NCI-H2081 (cell line): ENCODE measurements at regions not wholly inside any gene's neighbourhood (a gene's known extent, or its start where the extent isn't known, plus 50 kb on each side); places are given as distances from the start of the nearest gene placed in this dataset.
"Not testable (repeated sequence)": the region's sequence is repeated elsewhere in the genome, so short reads cannot be mapped to it uniquely, and the experiment has no call there.

ENCODE experiments used
- DNase-seq, 2 experiments: peaks; one replicate each; lab custom pipeline; 2025; lab: John Stamatoyannopoulos, UW

DNA sequence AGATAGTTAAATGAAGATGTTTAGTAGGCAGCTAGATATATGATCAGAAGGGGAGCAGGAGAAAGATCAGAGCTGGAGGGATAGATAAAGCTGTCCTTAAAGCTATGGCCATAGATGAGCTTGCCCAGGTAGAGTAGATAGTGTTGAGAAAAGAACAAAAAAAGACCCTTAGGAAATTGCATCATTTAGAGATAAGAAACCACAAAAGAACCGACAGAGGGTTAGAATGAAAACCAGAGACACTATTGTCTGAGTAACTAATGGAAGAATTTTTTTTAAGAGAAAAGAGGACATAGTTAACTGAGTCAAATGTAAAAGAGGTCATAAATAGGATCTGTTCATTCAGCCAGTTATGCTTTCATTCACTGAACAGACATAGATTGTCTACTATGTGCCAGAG, 101.8 kb downstream of the TNFAIP3 start:
- no peak for DNase-seq

DNA sequence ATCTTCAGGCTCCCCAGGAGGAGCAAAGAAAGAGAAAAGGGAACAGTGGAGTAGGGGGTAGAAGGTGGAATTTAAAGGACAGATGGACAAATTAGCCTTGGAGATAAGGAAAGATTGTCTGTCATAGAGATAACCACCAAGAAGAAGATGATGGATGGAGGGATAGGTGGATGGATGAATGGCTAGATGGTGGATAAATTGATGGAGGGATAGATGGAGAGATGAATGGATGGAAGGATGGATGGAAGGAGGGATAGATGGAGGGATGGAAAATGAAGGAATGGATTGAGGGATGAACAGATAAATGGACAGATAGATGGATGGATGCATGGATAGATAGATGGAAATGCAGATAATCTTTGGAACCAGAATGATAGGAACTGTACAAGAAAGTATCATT, 102.8 kb downstream of the TNFAIP3 start:
- DNase-seq: no peak

DNA sequence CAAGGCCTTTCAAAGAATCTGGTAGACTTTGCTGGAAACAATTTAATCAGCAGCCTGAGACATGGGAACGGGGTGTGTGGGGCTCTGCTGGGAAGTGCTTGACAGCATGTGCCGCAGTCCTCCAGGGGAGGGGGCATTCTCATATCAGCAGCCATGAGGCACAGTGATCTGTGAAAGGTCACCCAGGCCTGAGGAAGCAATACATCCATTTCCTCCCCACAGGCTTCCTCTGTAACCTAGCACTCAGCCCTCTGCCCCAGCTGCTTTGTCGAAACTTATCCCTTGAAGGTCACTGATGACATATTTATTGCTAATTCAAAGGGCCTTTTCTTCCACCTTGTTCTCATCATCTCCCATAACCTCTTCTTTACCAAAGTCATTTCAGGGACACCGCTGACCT, 103.3 kb downstream of the TNFAIP3 start:
- DNase-seq: no peak

DNA sequence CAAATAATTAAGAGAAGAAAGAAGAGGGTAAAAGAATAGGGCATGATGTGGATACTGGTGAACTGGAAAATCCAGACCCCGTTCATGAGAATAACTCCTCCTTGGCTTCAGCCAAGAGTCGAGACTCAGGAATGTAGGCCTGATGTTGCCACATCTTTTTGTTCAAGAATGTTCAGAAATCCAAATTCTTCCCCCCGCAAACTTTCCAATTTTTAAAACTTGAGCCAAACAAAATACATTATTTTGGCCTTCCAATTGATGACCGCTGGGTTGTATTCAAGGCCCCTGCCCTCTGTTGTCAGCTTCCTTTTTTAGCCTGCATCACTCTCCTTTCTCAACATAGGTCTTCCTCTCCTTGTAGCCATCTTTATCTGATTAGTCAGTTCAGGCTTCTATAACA, 106.1 kb downstream of the TNFAIP3 start:
- DNase-seq: no peak

DNA sequence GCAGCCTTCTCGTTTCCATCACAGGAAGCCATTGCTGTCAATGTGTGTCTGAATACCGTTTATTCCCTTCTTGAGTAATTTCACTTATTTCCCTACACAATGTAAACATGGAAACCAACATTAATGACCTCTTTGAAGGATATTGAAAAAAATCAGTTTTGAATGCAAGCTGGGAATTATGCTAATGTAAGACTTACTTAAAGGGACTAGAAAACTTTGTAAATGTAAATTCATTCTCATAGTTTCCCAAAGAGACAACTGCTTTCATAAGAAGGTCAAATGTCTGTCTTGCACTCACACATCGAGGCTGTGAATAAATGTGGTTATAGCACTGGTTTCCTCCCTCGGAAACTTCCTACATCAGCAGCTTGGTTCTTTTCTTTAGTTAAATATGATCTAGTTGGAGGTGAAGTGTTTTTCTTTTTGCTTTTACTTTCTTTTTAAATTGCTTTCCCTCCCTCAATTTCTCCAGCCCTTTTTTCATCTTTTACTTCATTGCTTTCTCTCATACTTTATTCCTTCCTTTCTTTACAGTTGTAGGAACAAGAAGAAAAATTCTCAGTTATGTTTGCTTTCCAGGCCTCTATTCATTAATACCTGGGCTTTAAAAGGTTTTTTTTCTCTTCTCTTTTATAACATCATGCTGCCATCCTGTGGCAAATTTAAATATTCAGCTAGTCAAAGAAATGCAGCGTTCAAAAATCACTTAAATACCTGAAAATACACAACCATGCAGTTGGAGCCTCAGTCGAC, 108.3 kb downstream of the TNFAIP3 start:
- DNase-seq: no peak

DNA sequence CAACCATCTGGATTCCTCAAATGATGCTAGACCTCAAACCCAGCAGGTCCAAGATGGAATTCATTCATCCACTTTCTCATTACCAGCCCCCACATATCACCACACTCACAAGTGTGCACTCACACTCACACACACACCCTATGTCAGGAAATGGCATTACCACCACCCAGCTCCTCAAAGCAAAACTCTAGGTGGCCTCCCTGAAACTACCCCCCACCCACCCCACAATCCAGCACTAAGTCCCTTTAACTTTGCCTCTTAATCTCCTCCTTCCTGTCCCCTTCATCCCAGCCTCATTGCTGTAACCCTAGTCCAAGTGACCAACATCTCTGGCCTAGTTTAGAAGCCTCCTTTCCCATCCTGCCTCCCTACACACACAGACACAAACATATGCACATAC, 109.4 kb downstream of the TNFAIP3 start:
- DNase-seq: no peak

DNA sequence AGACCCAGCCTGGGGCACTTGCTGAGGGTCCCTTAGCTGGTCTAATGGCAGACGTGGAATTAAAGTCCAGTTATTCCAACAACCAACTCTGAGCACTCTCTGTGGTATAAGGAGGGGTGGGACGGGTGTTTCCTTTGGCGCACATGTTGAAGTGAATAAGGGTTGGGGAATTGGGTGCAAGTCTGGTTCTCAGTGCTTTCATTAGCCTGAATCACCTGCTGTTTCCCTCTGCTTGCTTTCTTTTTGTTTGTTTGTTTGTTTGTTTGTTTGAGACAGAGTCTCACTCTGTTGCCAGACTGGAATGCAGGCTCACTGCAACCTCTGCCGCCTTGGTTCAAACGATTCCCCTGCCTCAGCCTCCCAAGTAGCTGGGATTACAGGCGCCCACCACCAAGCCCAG, 110.1 kb downstream of the TNFAIP3 start:
- no peak for DNase-seq

DNA sequence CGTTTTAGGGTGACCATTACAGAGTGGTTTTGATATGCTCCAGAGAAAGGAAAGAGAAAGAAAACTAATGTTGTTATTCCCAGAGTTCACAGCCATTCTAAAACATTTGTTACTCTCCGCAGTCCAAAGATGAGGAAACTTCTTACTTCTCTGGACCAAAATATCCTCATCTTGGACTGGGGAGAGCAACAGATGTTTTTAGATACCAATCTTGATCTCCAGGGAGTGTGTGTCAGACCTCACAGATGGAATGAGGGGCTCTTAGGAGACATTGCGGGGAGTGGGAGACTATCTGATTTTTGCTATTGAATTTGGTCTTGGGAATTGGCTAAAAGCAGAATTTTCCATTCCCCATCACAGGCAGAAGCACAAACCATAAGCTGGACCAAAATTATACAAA, 110.8 kb downstream of the TNFAIP3 start:
- DNase-seq: no peak

DNA sequence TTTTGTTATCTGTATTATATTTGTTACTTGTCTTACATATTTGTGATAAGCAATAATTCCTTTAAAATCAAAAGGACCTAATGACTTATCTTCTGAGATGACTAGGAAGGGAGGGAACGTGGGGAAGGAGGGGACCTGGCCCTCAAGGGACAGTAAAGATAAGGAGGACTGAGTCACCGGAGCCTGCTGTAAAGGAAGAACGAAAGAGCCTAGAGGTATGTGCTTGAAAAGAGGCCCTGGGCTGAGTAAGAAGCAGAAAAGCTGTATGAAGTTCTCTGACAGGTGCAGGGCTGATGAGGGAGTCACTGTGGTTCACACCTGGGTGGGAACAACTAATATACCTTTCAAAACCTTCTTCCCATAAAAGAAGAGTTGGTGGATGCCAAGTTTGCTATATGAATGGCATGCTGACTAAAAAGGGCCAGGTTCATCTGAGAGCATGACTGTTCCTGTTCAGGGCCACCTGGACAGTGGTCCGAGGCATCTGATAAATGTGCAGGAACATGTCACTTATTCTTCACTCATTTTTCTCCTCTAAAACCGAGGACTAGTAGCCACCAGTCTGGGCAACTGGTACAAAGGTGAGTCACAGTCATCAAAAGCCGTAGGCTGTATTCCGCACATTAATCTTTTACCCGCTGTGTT, 111.3 kb downstream of the TNFAIP3 start:
- DNase-seq: no peak

DNA sequence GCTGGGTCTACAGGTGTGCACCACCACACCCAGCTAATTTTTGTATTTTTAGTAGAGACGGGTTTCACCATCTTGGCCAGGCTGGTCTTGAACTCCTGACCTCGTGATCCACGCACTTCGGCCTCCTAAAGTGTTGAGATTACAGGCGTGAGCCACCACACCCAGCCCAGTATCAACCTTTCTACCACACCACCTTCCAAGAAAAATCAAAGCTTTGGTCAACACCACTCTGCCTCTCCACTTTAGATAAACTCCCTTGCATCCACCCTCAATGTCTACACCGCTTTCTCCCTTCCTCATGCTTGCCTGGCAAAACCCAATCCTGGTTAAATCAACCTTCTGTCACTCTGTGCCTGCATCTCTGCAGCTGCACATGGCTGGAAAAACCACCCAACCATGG, 112.2 kb downstream of the TNFAIP3 start:
- not testable (repeated sequence) for DNase-seq

DNA sequence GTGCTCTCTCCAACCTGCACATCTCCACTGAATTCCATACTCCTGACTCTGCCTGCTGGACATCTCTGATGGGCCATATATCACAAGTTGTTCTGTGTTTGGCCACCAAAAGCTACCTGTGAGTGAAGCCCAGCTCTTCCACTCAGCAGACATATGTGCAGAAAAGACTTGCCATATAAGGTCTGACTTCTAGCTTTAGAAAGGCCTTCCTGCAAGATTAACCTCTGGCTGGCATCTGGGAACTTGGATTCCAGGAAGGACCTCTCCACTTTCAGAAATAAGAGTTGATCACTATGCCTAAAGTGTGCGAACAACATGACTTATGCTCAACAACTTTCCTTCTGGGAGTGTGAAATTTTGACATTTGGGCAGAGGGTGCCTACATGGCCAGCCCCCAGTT, 113.7 kb downstream of the TNFAIP3 start:
- DNase-seq: no peak

DNA sequence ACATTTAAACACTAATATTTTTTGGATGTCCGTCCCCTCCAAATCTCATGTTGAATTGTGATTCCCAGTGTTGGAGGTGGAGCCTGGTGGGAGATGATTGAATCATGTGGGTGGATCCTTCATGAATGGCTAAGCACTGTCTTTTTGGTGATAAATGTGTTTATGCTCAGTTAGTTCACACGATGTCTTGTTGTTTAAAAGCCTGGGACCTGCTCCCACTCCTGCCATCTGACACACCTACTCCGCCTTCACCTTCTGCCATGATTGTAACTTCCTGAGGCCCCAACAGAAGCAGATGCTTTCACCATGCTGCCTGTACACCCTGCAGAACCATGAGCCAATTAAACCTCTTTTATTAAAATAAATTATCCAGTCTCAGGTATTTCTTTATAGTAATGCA, 114.7 kb downstream of the TNFAIP3 start:
- no peak for DNase-seq

DNA sequence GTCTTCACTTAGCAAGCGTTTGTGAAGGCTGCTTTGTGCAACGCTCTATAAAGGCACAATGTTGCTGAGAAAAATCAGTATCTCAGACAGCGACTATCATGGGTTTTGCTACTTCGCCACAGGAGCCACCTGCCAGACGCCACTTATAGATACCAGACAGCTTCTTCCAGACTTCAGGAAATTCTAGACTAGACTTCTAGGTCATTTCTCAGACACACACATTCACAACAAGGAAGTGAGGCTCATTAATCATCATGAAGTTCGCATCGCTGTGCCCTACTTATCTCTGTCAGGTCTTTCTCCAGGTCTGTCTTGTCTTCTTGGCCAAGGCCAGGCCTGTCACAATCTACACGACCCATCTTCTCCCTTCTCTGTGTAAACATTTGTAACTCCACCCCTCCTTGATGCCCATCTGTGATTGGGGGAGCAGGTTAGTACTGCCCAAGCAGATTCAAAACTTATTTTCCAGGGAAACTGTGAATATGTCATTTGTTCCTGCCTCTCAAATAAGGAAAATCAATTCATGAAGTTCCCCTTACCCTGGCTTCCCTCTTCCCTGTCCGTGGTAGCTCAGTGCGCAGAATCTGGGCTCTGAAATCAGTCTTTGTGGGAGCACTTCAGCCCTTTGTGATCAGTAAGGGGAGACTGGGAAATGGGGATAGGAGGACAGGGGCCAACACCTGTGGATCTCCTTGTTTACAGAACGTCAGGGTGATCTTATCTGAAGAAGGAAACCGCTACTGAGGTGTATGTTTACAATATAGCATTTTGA, 115.5 kb downstream of the TNFAIP3 start:
- DNase-seq: no peak

DNA sequence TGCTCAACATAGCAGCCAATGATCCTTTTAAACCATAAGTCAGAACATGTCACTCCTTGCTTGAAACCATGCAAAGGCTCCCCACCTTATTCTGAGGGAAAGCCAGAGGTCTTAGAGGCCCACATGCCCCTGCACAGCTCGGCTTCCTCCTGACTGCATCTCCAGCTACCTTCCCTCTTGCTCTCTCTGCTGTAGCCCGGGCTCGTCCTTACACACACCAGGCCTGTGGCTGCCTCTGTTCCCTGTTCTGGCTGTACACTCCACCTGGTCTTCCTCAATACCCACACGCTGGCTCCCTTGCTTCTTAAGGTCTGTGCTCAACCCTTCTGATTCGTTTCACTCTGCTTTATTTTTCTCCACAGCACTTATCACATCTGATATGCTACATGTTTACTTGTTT, 116.2 kb downstream of the TNFAIP3 start:
- no peak for DNase-seq

DNA sequence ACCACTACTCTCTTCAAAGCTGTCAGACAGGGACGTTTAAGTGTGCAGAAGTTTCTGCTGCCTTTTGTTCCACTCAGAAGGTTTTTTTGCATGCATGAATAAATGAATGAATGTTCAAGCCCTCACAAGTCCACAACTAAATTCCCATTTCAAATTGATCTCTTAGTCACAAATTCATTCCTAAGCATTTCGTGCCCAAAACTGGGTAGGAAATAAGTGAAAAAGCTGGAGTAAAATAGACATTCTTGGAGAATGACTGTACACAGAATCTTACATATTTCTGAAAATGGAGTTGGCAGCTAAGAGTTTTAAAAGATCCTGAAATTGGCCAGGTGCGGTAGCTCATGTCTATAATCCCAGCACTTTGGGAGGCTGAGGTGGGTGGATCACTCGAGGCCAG, 117.6 kb downstream of the PERP start:
- no peak for DNase-seq

DNA sequence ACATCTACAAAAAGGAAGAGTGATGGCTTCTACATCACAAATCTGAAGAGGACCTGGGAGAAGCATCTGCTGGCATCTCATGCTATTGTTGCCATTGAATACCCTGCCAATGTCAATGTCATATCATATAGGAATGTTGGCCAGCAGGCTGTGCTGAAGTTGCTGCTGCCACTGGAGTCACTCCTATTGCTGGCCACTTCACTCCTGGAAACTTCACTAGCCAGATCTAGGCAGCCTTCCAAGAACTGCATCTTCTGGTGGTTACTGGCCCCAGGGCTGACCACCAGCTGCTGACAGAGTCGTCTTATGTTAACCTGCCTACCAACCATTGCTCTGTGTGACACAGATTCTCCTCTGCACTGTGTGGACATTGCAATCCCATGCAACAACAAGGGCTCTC, 111.8 kb downstream of the PERP start:
- DNase-seq: no peak

DNA sequence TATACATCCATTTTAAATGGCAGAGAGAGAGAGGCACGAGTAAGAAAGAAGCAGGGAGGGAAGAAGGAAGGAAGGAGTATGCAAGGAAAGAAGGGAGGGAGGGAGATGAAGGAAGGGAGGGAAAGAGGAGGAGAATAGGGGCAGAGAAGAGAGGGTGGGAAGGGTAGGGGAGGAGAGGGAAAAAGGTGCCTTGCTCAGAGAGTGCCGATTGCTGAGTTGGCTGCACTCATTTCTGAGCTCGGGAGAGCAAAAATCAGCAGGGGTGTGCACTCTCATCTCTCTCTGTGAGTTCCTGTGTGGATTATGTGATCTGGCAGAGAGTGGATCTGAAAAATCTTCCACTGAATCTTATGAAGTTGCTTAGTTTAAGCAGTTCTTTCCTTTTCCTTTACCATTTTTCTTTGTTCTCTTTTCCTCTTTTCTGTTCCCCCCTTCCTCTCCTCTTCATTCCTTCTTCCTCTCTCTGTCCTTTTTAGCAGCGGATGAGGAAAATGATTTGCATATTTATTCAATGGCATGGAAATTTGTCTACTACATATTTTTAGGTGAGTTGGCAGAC, 108.7 kb downstream of the PERP start:
- DNase-seq: no peak

DNA sequence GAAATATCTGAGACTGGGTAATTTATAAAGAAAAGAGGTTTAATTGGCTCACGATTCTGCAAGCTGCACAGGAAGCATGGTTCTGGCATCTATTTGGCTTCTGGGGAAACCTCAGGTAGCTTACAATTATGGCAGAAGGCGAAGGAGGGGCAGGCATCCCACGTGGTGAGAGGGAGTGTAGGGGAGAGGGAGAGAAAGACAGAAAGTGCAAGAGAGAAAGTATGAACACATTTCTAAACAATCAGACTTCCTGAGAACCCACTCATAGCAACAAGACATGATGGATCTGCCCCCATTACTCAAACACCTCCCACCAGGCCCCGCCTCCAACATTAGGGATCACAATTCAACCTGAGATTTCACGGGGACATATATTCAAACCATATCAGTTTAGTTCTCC, 107.4 kb downstream of the PERP start:
- DNase-seq: no peak

DNA sequence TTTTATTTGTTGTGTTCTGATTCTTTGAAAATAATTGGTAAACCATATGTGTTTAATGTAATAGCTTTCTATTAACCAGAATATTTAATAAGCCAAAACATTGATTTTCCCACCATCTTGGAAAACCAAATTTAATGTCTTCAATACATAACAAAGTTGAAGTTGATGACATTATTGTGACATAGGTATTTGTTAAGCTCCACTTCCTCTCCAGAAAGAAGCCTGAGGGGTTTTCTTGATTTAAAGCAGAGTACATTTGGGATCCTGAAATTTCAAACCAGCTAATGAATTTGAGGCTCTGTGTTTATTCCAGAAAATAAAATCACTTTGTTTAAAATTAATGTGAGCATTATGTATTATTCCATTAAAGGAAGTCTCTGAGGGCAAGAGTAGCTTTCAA, 106.3 kb downstream of the PERP start:
- DNase-seq: no peak

DNA sequence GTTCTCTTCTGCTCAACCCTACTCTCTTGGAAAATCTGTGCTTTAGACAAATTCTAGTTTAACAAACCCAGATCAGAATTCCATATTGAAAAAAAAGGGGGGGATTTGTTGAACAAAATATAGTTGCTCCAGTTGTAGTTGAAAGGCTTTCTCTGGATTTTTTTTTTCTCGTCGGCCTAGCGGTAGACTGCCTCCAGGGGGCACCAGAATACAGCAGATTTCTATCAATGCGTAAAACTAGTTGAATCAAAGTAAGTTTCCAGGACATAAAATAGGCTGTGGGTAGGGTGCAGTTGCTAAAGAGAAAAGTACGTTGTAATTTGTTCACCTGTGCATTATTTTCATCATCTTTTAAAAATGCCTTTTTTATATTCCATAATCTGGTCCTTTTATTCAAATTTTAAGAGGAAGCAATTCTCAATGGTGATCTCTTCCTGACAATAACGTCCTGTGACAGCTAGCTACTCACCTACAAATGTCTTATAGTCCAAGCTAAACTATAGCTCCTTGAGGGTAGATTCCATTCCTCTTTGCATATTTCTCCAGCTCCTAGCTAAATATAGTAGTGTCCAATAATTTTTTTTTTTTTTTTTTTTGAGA, 105.4 kb downstream of the PERP start:
- DNase-seq: peak; percentile 33 to 42

DNA sequence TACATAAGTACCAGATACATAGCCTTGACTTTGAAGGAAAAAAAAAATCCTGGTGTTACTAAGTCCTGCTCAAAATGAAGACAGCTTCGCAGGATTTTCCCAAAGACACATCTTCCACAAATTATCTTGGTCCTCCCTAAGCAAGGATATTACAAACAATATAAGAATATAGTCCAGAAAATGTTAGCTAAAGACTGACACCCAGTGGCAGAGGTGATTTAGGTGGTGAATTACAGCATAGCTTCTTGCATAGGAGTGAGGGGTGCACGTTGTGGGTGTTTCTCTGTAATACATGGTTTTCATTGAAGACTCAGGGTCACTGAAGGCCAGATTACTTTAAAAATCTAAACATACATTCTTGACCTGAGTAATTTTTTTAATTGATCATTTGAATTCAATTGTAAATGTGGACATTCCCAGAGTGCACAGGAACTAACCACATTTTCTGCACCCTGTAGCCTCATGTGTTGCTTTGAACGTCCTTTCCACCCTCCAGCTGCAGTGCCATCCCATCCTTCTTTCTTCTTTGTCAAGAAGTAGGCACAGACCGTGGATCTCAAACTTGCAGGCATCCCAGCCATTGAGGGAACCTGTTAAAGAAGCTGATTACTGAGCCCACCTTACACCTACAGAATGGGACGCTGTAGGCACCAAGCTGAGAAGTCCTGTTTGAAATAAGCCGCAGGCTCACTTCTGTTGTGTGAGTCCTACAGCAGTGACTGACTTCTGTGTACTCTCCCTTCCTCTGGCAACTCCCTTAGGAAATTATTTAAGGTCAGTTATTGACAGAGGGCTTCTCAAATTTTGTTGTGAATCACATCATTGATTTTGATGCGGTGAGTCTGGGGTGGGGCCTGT, 102.6 kb downstream of the PERP start:
- DNase-seq: peak; percentile 20 to 23

DNA sequence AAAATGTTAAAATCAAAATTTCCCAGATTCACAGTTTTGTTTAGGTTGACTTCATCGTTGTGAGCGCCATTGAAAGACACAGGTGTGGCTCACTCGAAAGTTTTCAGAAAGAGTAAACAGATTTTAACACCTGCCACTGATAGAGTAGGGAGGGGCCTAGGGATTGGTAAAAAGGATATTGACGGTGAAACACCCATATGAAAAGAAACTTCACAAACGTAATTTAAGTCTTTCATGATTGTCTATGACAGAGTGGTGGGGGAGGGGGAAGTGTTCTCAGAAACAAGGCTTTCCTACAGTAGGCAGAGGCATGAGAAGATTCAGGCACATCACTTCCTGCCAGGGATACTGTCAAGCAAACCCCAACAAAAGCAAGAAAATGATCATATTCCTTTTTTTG, 101.4 kb downstream of the PERP start:
- DNase-seq: no peak
